Kidney (tissue), 13 donors: ENCODE measurements at regions not wholly inside any gene's neighbourhood (a gene's known extent, or its start where the extent isn't known, plus 50 kb on each side); places are given as distances from the start of the nearest gene placed in this dataset.

Source experiments
- DNase-seq, 5 donors: peaks; one replicate each; pipeline ENCODE4 v3.0.0-alpha.2; 2013 to 2020
- FAIRE-seq: peaks from 2 replicates; lab custom pipeline; 2012; peaks lifted over from hg19 to GRCh38; lab: Jason Lieb, UNC
- H3K27ac ChIP-seq, 2 donors: one replicate each; pipeline ENCODE4 v1.7.0; 2013; ENCODE audit warnings: low read depth in 2 of 2, low read length in 2 of 2, inconsistent platforms in 1 of 2
- H3K27me3 ChIP-seq: one replicate; pipeline ENCODE4 v1.7.1; 2013; ENCODE audit warnings: low read length, inconsistent platforms; ENCODE audit not compliant: control insufficient read depth, insufficient read depth
- H3K36me3 ChIP-seq, 3 donors: one replicate each; pipeline versions ENCODE4 v1.7.0 to v1.7.1; 2013; ENCODE audit warnings: low read length in 3 of 3, control low read depth in 1 of 3, inconsistent platforms in 1 of 3; ENCODE audit not compliant: insufficient read depth in 3 of 3, control insufficient read depth in 2 of 3
- H3K4me1 ChIP-seq, 3 donors: one replicate each; pipeline versions ENCODE4 v1.7.0 to v1.7.1; 2013; ENCODE audit warnings: low read length in 3 of 3, inconsistent platforms in 1 of 3, low read depth in 1 of 3; ENCODE audit not compliant: control insufficient read depth in 2 of 3, insufficient read depth in 2 of 3
- H3K4me3 ChIP-seq, 3 donors: one replicate each; pipeline versions ENCODE4 v1.7.0 to v1.8.1; 2013; ENCODE audit warnings: low read length in 3 of 3, control low read depth in 1 of 3, inconsistent platforms in 1 of 3
- H3K9ac ChIP-seq, 3 donors: one replicate each; pipeline versions ENCODE4 v1.7.0 to v1.7.1; 2013; ENCODE audit warnings: low read length in 3 of 3, control low read depth in 1 of 3, inconsistent platforms in 1 of 3
- H3K9me3 ChIP-seq, 3 donors: one replicate each; pipeline versions ENCODE4 v1.7.0 to v1.7.1; 2013; ENCODE audit warnings: low read length in 3 of 3, control low read depth in 1 of 3, inconsistent platforms in 1 of 3; ENCODE audit not compliant: control insufficient read depth in 2 of 3, insufficient read depth in 1 of 3
- intact Hi-C: fragments of 100-400 bp; cut with DNase I; formaldehyde crosslinking; loops from one replicate; pipeline ENCODE4 v1.11.1; 2022
- TF ChIP-seq, protein P1 (sequence below): IDR thresholded peaks from 3 replicates; pipeline ENCODE4 v1.5.1; 2012; ENCODE audit warnings: mild to moderate bottlenecking, moderate library complexity, borderline replicate concordance; ENCODE audit not compliant: insufficient read depth; ENCODE audit errors: extremely low read depth
- donor health status: control.
- donor health status: control.
- donor health status: control.
- donor health status: control.
- donor health status: control.
- donor health status: DM: yes; HTN: yes; CAD: no.
- donor health status: Normal renal cell carcinoma (clear cell type).

DNA sequence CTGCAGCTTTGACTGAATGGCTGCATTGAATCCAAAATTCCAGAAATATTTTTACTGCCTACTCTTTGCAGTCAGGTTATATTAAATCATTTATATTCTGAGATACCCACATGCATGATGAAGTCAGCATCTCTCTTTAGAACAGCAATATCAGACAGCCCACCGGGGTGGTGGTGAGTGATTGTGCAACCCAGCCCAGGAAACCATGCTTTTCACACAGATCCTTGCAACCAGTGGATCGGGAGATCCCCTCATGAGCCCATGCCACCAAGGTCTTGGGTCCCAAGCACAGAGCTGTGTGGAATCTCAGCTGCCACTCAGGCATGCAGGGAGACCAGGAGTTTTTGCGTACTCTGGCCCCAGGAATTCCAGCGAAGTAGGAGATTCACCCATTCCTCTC, 226.5 kb downstream of the DTWD2 start:
- no peak overlapping the region for H3K27ac ChIP-seq
- H3K9ac ChIP-seq: no peak overlapping the region
- intact Hi-C loops: no loop called here
- no peaks in the 10 kb centered on the region for H3K4me1 ChIP-seq
- no peak for DNase-seq
- no peaks in the 10 kb centered on the region for H3K27me3 ChIP-seq
- H3K9me3 ChIP-seq: no peaks in the 10 kb centered on the region
- no peaks in the 10 kb centered on the region for H3K36me3 ChIP-seq
- TF ChIP-seq, protein P1, sequence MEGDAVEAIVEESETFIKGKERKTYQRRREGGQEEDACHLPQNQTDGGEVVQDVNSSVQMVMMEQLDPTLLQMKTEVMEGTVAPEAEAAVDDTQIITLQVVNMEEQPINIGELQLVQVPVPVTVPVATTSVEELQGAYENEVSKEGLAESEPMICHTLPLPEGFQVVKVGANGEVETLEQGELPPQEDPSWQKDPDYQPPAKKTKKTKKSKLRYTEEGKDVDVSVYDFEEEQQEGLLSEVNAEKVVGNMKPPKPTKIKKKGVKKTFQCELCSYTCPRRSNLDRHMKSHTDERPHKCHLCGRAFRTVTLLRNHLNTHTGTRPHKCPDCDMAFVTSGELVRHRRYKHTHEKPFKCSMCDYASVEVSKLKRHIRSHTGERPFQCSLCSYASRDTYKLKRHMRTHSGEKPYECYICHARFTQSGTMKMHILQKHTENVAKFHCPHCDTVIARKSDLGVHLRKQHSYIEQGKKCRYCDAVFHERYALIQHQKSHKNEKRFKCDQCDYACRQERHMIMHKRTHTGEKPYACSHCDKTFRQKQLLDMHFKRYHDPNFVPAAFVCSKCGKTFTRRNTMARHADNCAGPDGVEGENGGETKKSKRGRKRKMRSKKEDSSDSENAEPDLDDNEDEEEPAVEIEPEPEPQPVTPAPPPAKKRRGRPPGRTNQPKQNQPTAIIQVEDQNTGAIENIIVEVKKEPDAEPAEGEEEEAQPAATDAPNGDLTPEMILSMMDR: no peak
- FAIRE-seq: no peak
- no peak overlapping the region for H3K4me3 ChIP-seq

DNA sequence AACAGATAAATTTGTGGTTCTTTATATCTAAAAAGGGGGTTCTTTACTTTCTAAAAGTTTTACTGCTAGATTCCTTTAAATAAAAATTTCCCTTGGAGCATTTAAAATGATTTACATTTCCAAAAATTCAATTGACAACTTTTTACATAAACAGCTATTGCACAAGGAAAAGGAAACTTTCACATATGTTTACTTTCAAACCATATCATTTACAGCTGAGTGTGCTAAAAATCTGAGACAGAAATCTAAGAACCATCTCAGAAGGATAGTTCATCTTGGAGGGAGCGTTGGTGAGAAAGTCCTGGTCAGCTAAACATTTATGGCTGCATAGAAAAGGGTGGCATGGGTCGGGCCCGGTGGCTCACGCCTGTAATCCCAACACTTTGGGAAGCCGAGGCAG, 235.4 kb downstream of the DTWD2 start:
- Histone ChIP-seq H3K27me3 (no peaks in the 10 kb centered on the region), H3K9ac (no peak overlapping the region), H3K4me3 (no peak overlapping the region), H3K9me3 (no peaks in the 10 kb centered on the region), H3K27ac (no peak overlapping the region), H3K36me3 (no peaks in the 10 kb centered on the region), H3K4me1 (peaks cover 0 to 6% (median 0%) of the 10 kb centered on the region in 3 donors)
- intact Hi-C loops: no loop called here
- DNase-seq (no peak), FAIRE-seq (no peak)
- TF ChIP-seq, protein P1: no peak

DNA sequence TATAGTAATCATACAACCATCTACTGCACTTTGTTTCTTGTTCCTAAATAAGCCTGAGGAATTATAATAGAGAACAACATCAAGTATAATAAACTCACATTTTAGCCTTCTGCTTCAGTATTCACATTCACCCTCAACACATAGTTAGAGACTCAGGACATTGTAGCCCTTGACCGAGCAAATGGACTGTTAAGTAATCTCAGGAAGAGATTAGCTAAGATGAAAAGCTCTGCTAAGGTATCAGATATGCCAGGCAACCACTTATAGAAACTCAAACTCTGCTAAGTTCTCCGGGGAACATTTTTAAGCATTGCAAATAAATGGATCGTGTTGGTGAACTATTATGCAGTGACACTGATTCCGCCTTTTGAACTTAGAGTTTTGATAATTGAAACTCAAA, 252.0 kb downstream of the DTWD2 start:
- Histone ChIP-seq H3K9me3 (peaks cover 0 to 2% (median 0%) of the 10 kb centered on the region in 3 donors), H3K9ac (no peak overlapping the region), H3K4me1 (no peaks in the 10 kb centered on the region), H3K27me3 (no peaks in the 10 kb centered on the region), H3K36me3 (no peaks in the 10 kb centered on the region), H3K27ac (no peak overlapping the region), H3K4me3 (no peak overlapping the region)
- TF ChIP-seq, protein P1: no peak
- intact Hi-C loops: no loop called here
- FAIRE-seq (no peak), DNase-seq (no peak)

DNA sequence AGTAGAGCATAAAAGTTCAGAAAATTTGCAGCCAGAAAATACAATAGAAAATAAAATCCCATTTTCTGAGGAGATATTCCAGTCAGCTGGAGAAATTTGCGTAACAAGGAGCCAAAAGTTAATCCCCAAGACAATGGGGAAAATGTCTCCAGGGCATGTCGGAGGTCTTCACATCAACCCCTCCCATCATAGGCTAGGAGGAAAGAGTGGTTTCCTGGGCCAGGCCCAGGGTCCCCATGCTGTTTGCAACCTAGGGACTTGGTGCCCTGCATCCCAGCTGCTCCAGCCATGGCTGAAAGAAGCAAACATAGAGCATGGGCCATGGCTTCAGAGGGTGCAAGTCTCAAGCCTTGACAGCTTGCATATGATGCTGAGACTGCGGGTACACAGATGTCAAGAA, 255.0 kb downstream of the DTWD2 start:
- FAIRE-seq (no peak), DNase-seq (no peak)
- H3K36me3 ChIP-seq: no peaks in the 10 kb centered on the region
- no peak overlapping the region for H3K4me3 ChIP-seq
- no peaks in the 10 kb centered on the region for H3K4me1 ChIP-seq
- intact Hi-C loops: no loop called here
- H3K27me3 ChIP-seq: no peaks in the 10 kb centered on the region
- no peak overlapping the region for H3K9ac ChIP-seq
- no peak overlapping the region for H3K27ac ChIP-seq
- H3K9me3 ChIP-seq: peaks cover 0 to 2% (median 0%) of the 10 kb centered on the region in 3 donors
- TF ChIP-seq, protein P1: no peak
